H1 (cell line): ENCODE measurements at regions not wholly inside any gene's neighbourhood (a gene's known extent, or its start where the extent isn't known, plus 50 kb on each side); places are given as distances from the start of the nearest gene placed in this dataset.

Experiments
- CHD7 ChIP-seq: fragments of 300-600 bp; sonication (generic); IDR thresholded peaks from 2 replicates; pipeline ENCODE4 v1.7.1; 2012; ENCODE audit warnings: low read length, moderate library complexity, mild to moderate bottlenecking, inconsistent platforms; ENCODE audit not compliant: insufficient replicate concordance

- no peak for TF ChIP-seq CHD7
- TF ChIP-seq, all 59 proteins: peak for 1
Measured at GRCh38 chr7:86933295-86933845, 126.1 kb downstream of the ELAPOR2 start (continued).
